WTC11 (cell line): ENCODE measurements at regions not wholly inside any gene's neighbourhood (a gene's known extent, or its start where the extent isn't known, plus 50 kb on each side); places are given as distances from the start of the nearest gene placed in this dataset.

Experiments used
- ATAC-seq: fragments of 200-7000 bp; cut with Tn5 transposase; 2 replicates; pipeline ENCODE4 v1.10.0; 2021; ENCODE audit warnings: mild to moderate bottlenecking, moderate library complexity
- CTCF ChIA-PET: fragments of 300-600 bp; sonication (Branson Sonifier 250); formaldehyde crosslinking; loops from one replicate; lab custom pipeline; 2021; ENCODE audit warnings: antibody characterized with exemption; lab: Charles Lee
- POLR2A ChIA-PET: fragments of 350-600 bp; sonication (Branson Sonifier 250); formaldehyde crosslinking; loops from one replicate; lab custom pipeline; 2021; ENCODE audit warnings: antibody characterized with exemption; lab: Charles Lee
- DNase-seq: peaks from one replicate; pipeline ENCODE4 v3.0.0; 2021; ENCODE audit warnings: low spot score
- H3K27ac Mint-ChIP-seq: 2 replicates; pipeline ENCODE4 v1.8.0; 2021; ENCODE audit warnings: mixed read lengths
- H3K27me3 Mint-ChIP-seq: 2 replicates; pipeline ENCODE4 v1.8.0; 2021; ENCODE audit warnings: low read depth, mild to moderate bottlenecking, moderate library complexity, mixed read lengths
- H3K36me3 Mint-ChIP-seq: 2 replicates; pipeline ENCODE4 v1.8.0; 2021; ENCODE audit warnings: mixed read lengths
- H3K4me1 Mint-ChIP-seq: 2 replicates; pipeline ENCODE4 v1.8.0; 2022; ENCODE audit warnings: mixed read lengths
- H3K4me3 Mint-ChIP-seq: 2 replicates; pipeline ENCODE4 v1.8.0; 2021; ENCODE audit warnings: mild to moderate bottlenecking, moderate library complexity, mixed read lengths
- H3K9me3 Mint-ChIP-seq: 2 replicates; pipeline ENCODE4 v1.8.0; 2021; ENCODE audit warnings: mixed read lengths
- ATF1 ChIP-seq: sonication (generic); formaldehyde crosslinking; IDR thresholded peaks from 2 replicates; pipeline ENCODE4 v1.8.1; 2023; ENCODE audit warnings: mild to moderate bottlenecking, moderate library complexity, missing genetic modification reagents
- CDX4 ChIP-seq: fragments of 250-450 bp; sonication (Bioruptor Pico); IDR thresholded peaks from 2 replicates; pipeline ENCODE4 v1.9.0; 2021; ENCODE audit warnings: moderate library complexity, mild to moderate bottlenecking, inconsistent platforms, borderline replicate concordance
- E2F4 ChIP-seq: sonication (generic); formaldehyde crosslinking; IDR thresholded peaks from 2 replicates; pipeline ENCODE4 v1.8.1; 2022; ENCODE audit warnings: low read depth, mild to moderate bottlenecking, moderate library complexity, missing genetic modification reagents, borderline replicate concordance
- ELF4 ChIP-seq: sonication (generic); formaldehyde crosslinking; IDR thresholded peaks from 2 replicates; pipeline ENCODE4 v1.8.1; 2022; ENCODE audit warnings: low read depth, mild to moderate bottlenecking, moderate library complexity, missing genetic modification reagents
- EMX1 ChIP-seq: fragments of 250-450 bp; sonication (Bioruptor Pico); IDR thresholded peaks from 2 replicates; pipeline ENCODE4 v1.8.0; 2021; ENCODE audit warnings: mild to moderate bottlenecking
- ESRRA ChIP-seq: sonication (generic); formaldehyde crosslinking; IDR thresholded peaks from 2 replicates; pipeline ENCODE4 v1.8.1; 2022; ENCODE audit warnings: mild to moderate bottlenecking, missing genetic modification reagents, borderline replicate concordance
- FOXJ3 ChIP-seq: sonication (generic); formaldehyde crosslinking; IDR thresholded peaks from 2 replicates; pipeline ENCODE4 v1.9.0; 2021; ENCODE audit warnings: missing genetic modification reagents, mild to moderate bottlenecking, borderline replicate concordance
- FOXP1 ChIP-seq: sonication (generic); formaldehyde crosslinking; IDR thresholded peaks from 2 replicates; pipeline ENCODE4 v1.8.0; 2022; ENCODE audit warnings: missing genetic modification reagents, mild to moderate bottlenecking, moderate library complexity, borderline replicate concordance
- GRHL2 ChIP-seq: fragments of 250-450 bp; sonication (Bioruptor Pico); IDR thresholded peaks from 2 replicates; pipeline ENCODE4 v1.8.0; 2022; ENCODE audit warnings: mild to moderate bottlenecking, moderate library complexity; ENCODE audit not compliant: insufficient replicate concordance, severe bottlenecking
- JAZF1 ChIP-seq: fragments of 250-450 bp; sonication (Bioruptor Pico); IDR thresholded peaks from 2 replicates; pipeline ENCODE4 v1.9.0; 2021; ENCODE audit warnings: moderate library complexity, mild to moderate bottlenecking, inconsistent platforms
- MXD4 ChIP-seq: fragments of 250-450 bp; sonication (Bioruptor Pico); IDR thresholded peaks from 2 replicates; pipeline ENCODE4 v1.8.0; 2021; ENCODE audit warnings: mild to moderate bottlenecking, moderate library complexity, borderline replicate concordance
- NFYB ChIP-seq: sonication (generic); formaldehyde crosslinking; conservative IDR thresholded peaks from 2 replicates; pipeline ENCODE4 v1.8.0; 2022; ENCODE audit warnings: low read depth, missing genetic modification reagents
- RELA ChIP-seq: sonication (generic); formaldehyde crosslinking; IDR thresholded peaks from 2 replicates; pipeline ENCODE4 v1.8.1; 2022; ENCODE audit warnings: missing genetic modification reagents, mild to moderate bottlenecking, borderline replicate concordance
- SMAD3 ChIP-seq: sonication (generic); formaldehyde crosslinking; IDR thresholded peaks from 2 replicates; pipeline ENCODE4 v1.8.0; 2022; ENCODE audit warnings: missing genetic modification reagents, mild to moderate bottlenecking, borderline replicate concordance
- TCF7 ChIP-seq: sonication (generic); formaldehyde crosslinking; IDR thresholded peaks from 2 replicates; pipeline ENCODE4 v1.8.0; 2022; ENCODE audit warnings: mild to moderate bottlenecking, low read depth, missing genetic modification reagents, moderate library complexity
- USF1 ChIP-seq: sonication (generic); formaldehyde crosslinking; IDR thresholded peaks from 2 replicates; pipeline ENCODE4 v1.8.0; 2022; ENCODE audit warnings: mild to moderate bottlenecking, missing genetic modification reagents
- ZNF416 ChIP-seq: fragments of 250-450 bp; sonication (Bioruptor Pico); IDR thresholded peaks from 2 replicates; pipeline ENCODE4 v1.9.0; 2021; ENCODE audit warnings: mild to moderate bottlenecking, inconsistent platforms
- ZNF423 ChIP-seq: fragments of 250-450 bp; sonication (Bioruptor Pico); IDR thresholded peaks from 2 replicates; pipeline ENCODE4 v2.1.2; 2022; ENCODE audit warnings: mild to moderate bottlenecking, moderate library complexity
- ZNF671 ChIP-seq: fragments of 250-450 bp; sonication (Bioruptor Pico); IDR thresholded peaks from 2 replicates; pipeline ENCODE4 v1.8.0; 2021; ENCODE audit warnings: mild to moderate bottlenecking
- ZSCAN18 ChIP-seq: fragments of 250-450 bp; sonication (Bioruptor Pico); IDR thresholded peaks from 2 replicates; pipeline ENCODE4 v2.1.2; 2022; ENCODE audit warnings: mild to moderate bottlenecking, moderate library complexity
- TF ChIP-seq, protein P1 (sequence below): sonication (generic); formaldehyde crosslinking; IDR thresholded peaks from 2 replicates; pipeline ENCODE4 v1.8.1; 2022; ENCODE audit warnings: mild to moderate bottlenecking, moderate library complexity, missing genetic modification reagents
- TF ChIP-seq, protein P2 (sequence below): sonication (generic); formaldehyde crosslinking; IDR thresholded peaks from 2 replicates; pipeline ENCODE4 v1.8.0; 2023; ENCODE audit warnings: mild to moderate bottlenecking, missing genetic modification reagents
- TF ChIP-seq, protein P3 (sequence below): fragments of 250-450 bp; sonication (Bioruptor Pico); IDR thresholded peaks from 2 replicates; pipeline ENCODE4 v1.8.0; 2021; ENCODE audit warnings: mild to moderate bottlenecking
- TF ChIP-seq, protein P4 (sequence below): sonication (generic); formaldehyde crosslinking; IDR thresholded peaks from 2 replicates; pipeline ENCODE4 v1.8.1; 2023; ENCODE audit warnings: mild to moderate bottlenecking, missing genetic modification reagents, moderate library complexity
- TF ChIP-seq, protein P5 (sequence below): sonication (generic); formaldehyde crosslinking; IDR thresholded peaks from 2 replicates; pipeline ENCODE4 v1.8.1; 2022; ENCODE audit warnings: low read depth, missing genetic modification reagents, borderline replicate concordance

GRCh38 chr13:83311886-83312577 lies 570.2 kb downstream of the SLITRK1 start (continued):
- TF ChIP-seq, protein P1, sequence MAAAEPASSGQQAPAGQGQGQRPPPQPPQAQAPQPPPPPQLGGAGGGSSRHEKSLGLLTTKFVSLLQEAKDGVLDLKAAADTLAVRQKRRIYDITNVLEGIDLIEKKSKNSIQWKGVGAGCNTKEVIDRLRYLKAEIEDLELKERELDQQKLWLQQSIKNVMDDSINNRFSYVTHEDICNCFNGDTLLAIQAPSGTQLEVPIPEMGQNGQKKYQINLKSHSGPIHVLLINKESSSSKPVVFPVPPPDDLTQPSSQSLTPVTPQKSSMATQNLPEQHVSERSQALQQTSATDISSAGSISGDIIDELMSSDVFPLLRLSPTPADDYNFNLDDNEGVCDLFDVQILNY (CRISPR knock-in tag), result no peak
- no peak for TF ChIP-seq CDX4 (CRISPR knock-in tag)
- TF ChIP-seq TCF7, result no peak
- TF ChIP-seq JAZF1 (CRISPR knock-in tag), result no peak
- TF ChIP-seq RELA (CRISPR knock-in tag), result no peak
- no peak for TF ChIP-seq ZNF423 (CRISPR knock-in tag)
- TF ChIP-seq, protein P2, sequence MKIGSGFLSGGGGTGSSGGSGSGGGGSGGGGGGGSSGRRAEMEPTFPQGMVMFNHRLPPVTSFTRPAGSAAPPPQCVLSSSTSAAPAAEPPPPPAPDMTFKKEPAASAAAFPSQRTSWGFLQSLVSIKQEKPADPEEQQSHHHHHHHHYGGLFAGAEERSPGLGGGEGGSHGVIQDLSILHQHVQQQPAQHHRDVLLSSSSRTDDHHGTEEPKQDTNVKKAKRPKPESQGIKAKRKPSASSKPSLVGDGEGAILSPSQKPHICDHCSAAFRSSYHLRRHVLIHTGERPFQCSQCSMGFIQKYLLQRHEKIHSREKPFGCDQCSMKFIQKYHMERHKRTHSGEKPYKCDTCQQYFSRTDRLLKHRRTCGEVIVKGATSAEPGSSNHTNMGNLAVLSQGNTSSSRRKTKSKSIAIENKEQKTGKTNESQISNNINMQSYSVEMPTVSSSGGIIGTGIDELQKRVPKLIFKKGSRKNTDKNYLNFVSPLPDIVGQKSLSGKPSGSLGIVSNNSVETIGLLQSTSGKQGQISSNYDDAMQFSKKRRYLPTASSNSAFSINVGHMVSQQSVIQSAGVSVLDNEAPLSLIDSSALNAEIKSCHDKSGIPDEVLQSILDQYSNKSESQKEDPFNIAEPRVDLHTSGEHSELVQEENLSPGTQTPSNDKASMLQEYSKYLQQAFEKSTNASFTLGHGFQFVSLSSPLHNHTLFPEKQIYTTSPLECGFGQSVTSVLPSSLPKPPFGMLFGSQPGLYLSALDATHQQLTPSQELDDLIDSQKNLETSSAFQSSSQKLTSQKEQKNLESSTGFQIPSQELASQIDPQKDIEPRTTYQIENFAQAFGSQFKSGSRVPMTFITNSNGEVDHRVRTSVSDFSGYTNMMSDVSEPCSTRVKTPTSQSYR (CRISPR knock-in tag), result no peak
- TF ChIP-seq, protein P3, sequence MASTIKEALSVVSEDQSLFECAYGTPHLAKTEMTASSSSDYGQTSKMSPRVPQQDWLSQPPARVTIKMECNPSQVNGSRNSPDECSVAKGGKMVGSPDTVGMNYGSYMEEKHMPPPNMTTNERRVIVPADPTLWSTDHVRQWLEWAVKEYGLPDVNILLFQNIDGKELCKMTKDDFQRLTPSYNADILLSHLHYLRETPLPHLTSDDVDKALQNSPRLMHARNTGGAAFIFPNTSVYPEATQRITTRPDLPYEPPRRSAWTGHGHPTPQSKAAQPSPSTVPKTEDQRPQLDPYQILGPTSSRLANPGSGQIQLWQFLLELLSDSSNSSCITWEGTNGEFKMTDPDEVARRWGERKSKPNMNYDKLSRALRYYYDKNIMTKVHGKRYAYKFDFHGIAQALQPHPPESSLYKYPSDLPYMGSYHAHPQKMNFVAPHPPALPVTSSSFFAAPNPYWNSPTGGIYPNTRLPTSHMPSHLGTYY (CRISPR knock-in tag), result no peak

DNA sequence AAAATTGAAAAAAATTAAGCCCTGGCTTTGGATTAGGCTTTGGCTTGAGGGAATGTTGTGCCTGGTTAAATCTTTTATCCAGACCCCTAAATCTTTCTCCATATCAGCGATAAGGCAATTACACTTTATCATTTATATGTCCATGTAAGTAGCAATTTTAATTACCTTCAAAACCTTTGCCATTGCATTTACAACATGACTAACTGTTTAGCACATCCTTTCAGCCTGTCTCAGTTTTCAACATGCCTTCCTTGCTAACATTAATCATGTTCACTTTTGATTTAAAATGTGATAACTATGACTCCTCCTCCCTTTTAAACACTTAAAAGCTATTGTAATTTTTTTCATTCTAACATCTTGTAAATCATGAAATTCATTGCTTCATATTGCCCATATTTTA lies 583.7 kb downstream of the SLITRK1 start:
- ChIA-PET CTCF (no interaction called here), POLR2A (no interaction called here)
- H3K36me3 Mint-ChIP-seq, result peaks cover 8% of the 10 kb centered on the region; the same call in 1 of the 2 replicates
- no peak overlapping the region for H3K4me3 Mint-ChIP-seq
- H3K27ac Mint-ChIP-seq, result no peak overlapping the region
- no peaks in the 10 kb centered on the region for H3K27me3 Mint-ChIP-seq
- TF ChIP-seq, protein P4, sequence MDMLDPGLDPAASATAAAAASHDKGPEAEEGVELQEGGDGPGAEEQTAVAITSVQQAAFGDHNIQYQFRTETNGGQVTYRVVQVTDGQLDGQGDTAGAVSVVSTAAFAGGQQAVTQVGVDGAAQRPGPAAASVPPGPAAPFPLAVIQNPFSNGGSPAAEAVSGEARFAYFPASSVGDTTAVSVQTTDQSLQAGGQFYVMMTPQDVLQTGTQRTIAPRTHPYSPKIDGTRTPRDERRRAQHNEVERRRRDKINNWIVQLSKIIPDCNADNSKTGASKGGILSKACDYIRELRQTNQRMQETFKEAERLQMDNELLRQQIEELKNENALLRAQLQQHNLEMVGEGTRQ (CRISPR knock-in tag), result no peak
- TF ChIP-seq MXD4 (CRISPR knock-in tag), result no peak
- no peak for TF ChIP-seq ATF1 (CRISPR knock-in tag)
- TF ChIP-seq EMX1 (CRISPR knock-in tag), result no peak
- TF ChIP-seq FOXP1, result no peak
- no peak for TF ChIP-seq E2F4 (CRISPR knock-in tag)
- TF ChIP-seq RELA (CRISPR knock-in tag), result no peak
- no peak for TF ChIP-seq ELF4 (CRISPR knock-in tag)
- no peak for TF ChIP-seq ZNF671 (CRISPR knock-in tag)
- no peak for TF ChIP-seq NFYB (CRISPR knock-in tag)
- TF ChIP-seq GRHL2 (CRISPR knock-in tag), result no peak
- TF ChIP-seq FOXJ3 (CRISPR knock-in tag), result no peak
- no peak for TF ChIP-seq ESRRA
- TF ChIP-seq USF1 (CRISPR knock-in tag), result no peak
- TF ChIP-seq ZSCAN18 (CRISPR knock-in tag), result no peak
- no peak for TF ChIP-seq SMAD3
- TF ChIP-seq, protein P5, sequence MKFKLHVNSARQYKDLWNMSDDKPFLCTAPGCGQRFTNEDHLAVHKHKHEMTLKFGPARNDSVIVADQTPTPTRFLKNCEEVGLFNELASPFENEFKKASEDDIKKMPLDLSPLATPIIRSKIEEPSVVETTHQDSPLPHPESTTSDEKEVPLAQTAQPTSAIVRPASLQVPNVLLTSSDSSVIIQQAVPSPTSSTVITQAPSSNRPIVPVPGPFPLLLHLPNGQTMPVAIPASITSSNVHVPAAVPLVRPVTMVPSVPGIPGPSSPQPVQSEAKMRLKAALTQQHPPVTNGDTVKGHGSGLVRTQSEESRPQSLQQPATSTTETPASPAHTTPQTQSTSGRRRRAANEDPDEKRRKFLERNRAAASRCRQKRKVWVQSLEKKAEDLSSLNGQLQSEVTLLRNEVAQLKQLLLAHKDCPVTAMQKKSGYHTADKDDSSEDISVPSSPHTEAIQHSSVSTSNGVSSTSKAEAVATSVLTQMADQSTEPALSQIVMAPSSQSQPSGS, result no peak
- no peak for TF ChIP-seq ZNF416 (CRISPR knock-in tag)
- peaks cover 15% of the 10 kb centered on the region for H3K9me3 Mint-ChIP-seq
- H3K4me1 Mint-ChIP-seq, result peaks cover 5% of the 10 kb centered on the region; the same call in 1 of the 2 replicates
- DNase-seq, result no peak
- ATAC-seq, result no peak
